ENCODE measurements at regions not wholly inside any gene's neighbourhood (a gene's known extent, or its start where the extent isn't known, plus 50 kb on each side); places are given as distances from the start of the nearest gene placed in this dataset.

GRCh38 chr2:156006721-156007618 lies 325.6 kb downstream of the NR4A2 start:
- Mint-ChIP-seq H3K4me1 (ENCODE audit: low read depth) (no peaks in the 10 kb centered on the region), H3K9me3 (no peaks in the 10 kb centered on the region)
- intact Hi-C loops (cut with micrococcal nuclease) = no loop called here

GRCh38 chr2:156005999-156006712 lies 326.4 kb downstream of the NR4A2 start:
- Mint-ChIP-seq H3K36me3 (ENCODE audit: low read depth) (no peaks in the 10 kb centered on the region), H3K4me1 (ENCODE audit: low read depth) (no peaks in the 10 kb centered on the region), H3K27ac (no peak overlapping the region), H3K9me3 (no peaks in the 10 kb centered on the region), H3K4me3 (ENCODE audit: low read depth) (no peak overlapping the region), H3K27me3 (ENCODE audit: low read depth) (no peaks in the 10 kb centered on the region)
- no peak for DNase-seq (ENCODE audit: low spot score)
- intact Hi-C loops (cut with micrococcal nuclease) = no loop called here

More at GRCh38 chr2:156006721-156007618, 325.6 kb downstream of the NR4A2 start:
- DNase-seq (ENCODE audit: low spot score) = no peak
- no peak overlapping the region for H3K4me3 Mint-ChIP-seq (ENCODE audit: low read depth)
- H3K27me3 Mint-ChIP-seq (ENCODE audit: low read depth) = no peaks in the 10 kb centered on the region
- no peak overlapping the region for H3K27ac Mint-ChIP-seq
- no peaks in the 10 kb centered on the region for H3K36me3 Mint-ChIP-seq (ENCODE audit: low read depth)

GRCh38 chr2:156005531-156005930 lies 327.0 kb downstream of the NR4A2 start:
- intact Hi-C loops (cut with micrococcal nuclease) = no loop called here
- Mint-ChIP-seq H3K4me3 (ENCODE audit: low read depth) (no peak overlapping the region), H3K27ac (no peak overlapping the region), H3K9me3 (no peaks in the 10 kb centered on the region), H3K36me3 (ENCODE audit: low read depth) (no peaks in the 10 kb centered on the region), H3K4me1 (ENCODE audit: low read depth) (no peaks in the 10 kb centered on the region), H3K27me3 (ENCODE audit: low read depth) (no peaks in the 10 kb centered on the region)
- DNase-seq (ENCODE audit: low spot score) = no peak

- Mint-ChIP-seq H3K36me3 (ENCODE audit: low read depth) (no peaks in the 10 kb centered on the region), H3K4me1 (ENCODE audit: low read depth) (no peaks in the 10 kb centered on the region), H3K27ac (no peak overlapping the region), H3K4me3 (ENCODE audit: low read depth) (no peak overlapping the region), H3K9me3 (no peaks in the 10 kb centered on the region), H3K27me3 (ENCODE audit: low read depth) (no peaks in the 10 kb centered on the region)
- DNase-seq (ENCODE audit: low spot score) = no peak
- intact Hi-C loops (cut with micrococcal nuclease) = no loop called here
These were observed 328.1 kb downstream of the NR4A2 start for GRCh38 chr2:156004459-156004858.

- Mint-ChIP-seq H3K27ac (no peak overlapping the region), H3K4me1 (ENCODE audit: low read depth) (no peaks in the 10 kb centered on the region), H3K27me3 (ENCODE audit: low read depth) (no peaks in the 10 kb centered on the region), H3K9me3 (no peaks in the 10 kb centered on the region), H3K4me3 (ENCODE audit: low read depth) (no peak overlapping the region), H3K36me3 (ENCODE audit: low read depth) (no peaks in the 10 kb centered on the region)
- DNase-seq (ENCODE audit: low spot score) = no peak
- intact Hi-C loops (cut with micrococcal nuclease) = no loop called here
These were observed 328.7 kb downstream of the NR4A2 start for GRCh38 chr2:156003780-156004179.

GRCh38 chr2:156001851-156002250 lies 330.7 kb downstream of the NR4A2 start:
- Mint-ChIP-seq H3K9me3 (no peaks in the 10 kb centered on the region), H3K36me3 (ENCODE audit: low read depth) (no peaks in the 10 kb centered on the region), H3K4me1 (ENCODE audit: low read depth) (no peaks in the 10 kb centered on the region), H3K27ac (no peak overlapping the region), H3K4me3 (ENCODE audit: low read depth) (no peak overlapping the region), H3K27me3 (ENCODE audit: low read depth) (no peaks in the 10 kb centered on the region)
- DNase-seq (ENCODE audit: low spot score) = no peak
- intact Hi-C loops (cut with micrococcal nuclease) = no loop called here

- Mint-ChIP-seq H3K9me3 (no peaks in the 10 kb centered on the region), H3K4me3 (ENCODE audit: low read depth) (no peak overlapping the region), H3K36me3 (ENCODE audit: low read depth) (no peaks in the 10 kb centered on the region), H3K27ac (no peak overlapping the region), H3K4me1 (ENCODE audit: low read depth) (no peaks in the 10 kb centered on the region), H3K27me3 (ENCODE audit: low read depth) (no peaks in the 10 kb centered on the region)
- DNase-seq (ENCODE audit: low spot score) = no peak
- intact Hi-C loops (cut with micrococcal nuclease) = no loop called here
These were observed 335.0 kb downstream of the NR4A2 start for GRCh38 chr2:155997538-155997937.

- DNase-seq (ENCODE audit: low spot score) = no peak
- Mint-ChIP-seq H3K27me3 (ENCODE audit: low read depth) (no peaks in the 10 kb centered on the region), H3K27ac (no peak overlapping the region), H3K9me3 (no peaks in the 10 kb centered on the region), H3K4me3 (ENCODE audit: low read depth) (no peak overlapping the region), H3K4me1 (ENCODE audit: low read depth) (no peaks in the 10 kb centered on the region), H3K36me3 (ENCODE audit: low read depth) (no peaks in the 10 kb centered on the region)
- intact Hi-C loops (cut with micrococcal nuclease) = no loop called here
These were observed 338.2 kb downstream of the NR4A2 start for GRCh38 chr2:155994315-155994714.

- intact Hi-C loops (cut with micrococcal nuclease) = no loop called here
- Mint-ChIP-seq H3K4me1 (ENCODE audit: low read depth) (peaks cover 4% of the 10 kb centered on the region), H3K27me3 (ENCODE audit: low read depth) (no peaks in the 10 kb centered on the region), H3K9me3 (no peaks in the 10 kb centered on the region), H3K27ac (no peak overlapping the region), H3K4me3 (ENCODE audit: low read depth) (no peak overlapping the region), H3K36me3 (ENCODE audit: low read depth) (no peaks in the 10 kb centered on the region)
- no peak for DNase-seq (ENCODE audit: low spot score)
These were observed 348.7 kb downstream of the NR4A2 start for GRCh38 chr2:155983845-155984244.

GRCh38 chr2:155982135-155982534 lies 350.4 kb downstream of the NR4A2 start:
- Mint-ChIP-seq H3K9me3 (no peaks in the 10 kb centered on the region), H3K36me3 (ENCODE audit: low read depth) (no peaks in the 10 kb centered on the region), H3K4me1 (ENCODE audit: low read depth) (peaks cover 4% of the 10 kb centered on the region), H3K27me3 (ENCODE audit: low read depth) (no peaks in the 10 kb centered on the region), H3K4me3 (ENCODE audit: low read depth) (no peak overlapping the region), H3K27ac (no peak overlapping the region)
- intact Hi-C loops (cut with micrococcal nuclease) = no loop called here
- no peak for DNase-seq (ENCODE audit: low spot score)

- intact Hi-C loops (cut with micrococcal nuclease) = no loop called here
- no peak overlapping the region for H3K4me3 Mint-ChIP-seq (ENCODE audit: low read depth)
- H3K36me3 Mint-ChIP-seq (ENCODE audit: low read depth) = no peaks in the 10 kb centered on the region
- H3K27me3 Mint-ChIP-seq (ENCODE audit: low read depth) = no peaks in the 10 kb centered on the region
- peaks cover 4% of the 10 kb centered on the region for H3K4me1 Mint-ChIP-seq (ENCODE audit: low read depth)
- no peaks in the 10 kb centered on the region for H3K9me3 Mint-ChIP-seq
- H3K27ac Mint-ChIP-seq = no peak overlapping the region
- DNase-seq (ENCODE audit: low spot score) = no peak
These were observed 351.5 kb downstream of the NR4A2 start for GRCh38 chr2:155980941-155981560.

- H3K36me3 Mint-ChIP-seq (ENCODE audit: low read depth) = no peaks in the 10 kb centered on the region
- intact Hi-C loops (cut with micrococcal nuclease) = no loop called here
- H3K4me3 Mint-ChIP-seq (ENCODE audit: low read depth) = no peak overlapping the region
- no peaks in the 10 kb centered on the region for H3K9me3 Mint-ChIP-seq
- no peak for DNase-seq (ENCODE audit: low spot score)
- H3K27me3 Mint-ChIP-seq (ENCODE audit: low read depth) = no peaks in the 10 kb centered on the region
- no peak overlapping the region for H3K27ac Mint-ChIP-seq
- H3K4me1 Mint-ChIP-seq (ENCODE audit: low read depth) = no peaks in the 10 kb centered on the region
These were observed 356.8 kb downstream of the NR4A2 start for GRCh38 chr2:155975734-155976133.

- no peak overlapping the region for H3K4me3 Mint-ChIP-seq (ENCODE audit: low read depth)
- H3K27me3 Mint-ChIP-seq (ENCODE audit: low read depth) = no peaks in the 10 kb centered on the region
- intact Hi-C loops (cut with micrococcal nuclease) = no loop called here
- H3K9me3 Mint-ChIP-seq = no peaks in the 10 kb centered on the region
- H3K27ac Mint-ChIP-seq = no peak overlapping the region
- DNase-seq (ENCODE audit: low spot score) = no peak
- H3K4me1 Mint-ChIP-seq (ENCODE audit: low read depth) = no peaks in the 10 kb centered on the region
- H3K36me3 Mint-ChIP-seq (ENCODE audit: low read depth) = no peaks in the 10 kb centered on the region
These were observed 359.6 kb downstream of the NR4A2 start for GRCh38 chr2:155972916-155973315.
